GM12873 (cell line): ENCODE measurements at regions not wholly inside any gene's neighbourhood (a gene's known extent, or its start where the extent isn't known, plus 50 kb on each side); places are given as distances from the start of the nearest gene placed in this dataset.

Experiments used
- TF ChIP-seq, protein P1 (sequence below): IDR thresholded peaks from 2 replicates; pipeline ENCODE4 v1.5.1; 2012; ENCODE audit warnings: low read depth, mild to moderate bottlenecking, moderate library complexity, low read length, control low read depth; ENCODE audit not compliant: insufficient read depth; ENCODE audit errors: missing control alignments

DNA sequence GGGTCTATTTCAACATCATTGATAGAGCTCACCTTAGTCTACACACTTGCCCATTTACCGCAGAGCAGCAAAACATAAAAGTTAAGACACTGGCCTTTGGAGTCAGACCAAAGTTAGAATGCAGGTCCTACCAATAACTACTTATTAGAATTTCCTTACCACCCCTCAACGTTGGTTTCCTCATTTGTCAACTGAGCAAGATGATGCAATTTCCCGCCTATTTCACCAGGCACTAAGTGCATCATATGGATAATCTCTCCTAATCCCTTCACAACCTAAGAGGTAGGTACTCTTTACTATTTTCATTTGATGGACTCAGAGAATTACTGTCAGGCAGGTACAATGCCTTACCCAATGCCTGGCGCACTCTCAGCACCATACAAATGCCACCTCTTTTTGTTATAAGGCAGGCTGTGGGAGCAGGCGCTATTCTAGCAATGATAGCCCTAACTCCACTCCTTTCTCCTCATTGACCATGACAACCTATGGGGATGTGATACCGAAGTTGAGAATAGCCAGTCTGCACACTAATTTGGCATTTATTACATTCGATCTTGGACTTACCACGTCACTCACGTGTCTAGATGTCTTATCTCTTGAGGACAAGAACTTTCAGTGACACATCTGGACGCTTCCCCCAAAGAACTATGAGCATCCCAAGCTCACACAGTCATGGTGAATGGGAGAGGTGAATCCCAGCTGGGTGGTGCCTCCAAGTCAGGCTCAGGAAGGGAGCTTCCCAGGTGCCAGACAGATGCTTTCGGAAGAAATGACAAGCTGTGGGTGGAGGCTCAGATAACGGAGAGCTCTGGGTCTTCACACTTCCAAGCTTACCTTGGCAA, 128.1 kb upstream of the STMND1 start:
- TF ChIP-seq, protein P1, sequence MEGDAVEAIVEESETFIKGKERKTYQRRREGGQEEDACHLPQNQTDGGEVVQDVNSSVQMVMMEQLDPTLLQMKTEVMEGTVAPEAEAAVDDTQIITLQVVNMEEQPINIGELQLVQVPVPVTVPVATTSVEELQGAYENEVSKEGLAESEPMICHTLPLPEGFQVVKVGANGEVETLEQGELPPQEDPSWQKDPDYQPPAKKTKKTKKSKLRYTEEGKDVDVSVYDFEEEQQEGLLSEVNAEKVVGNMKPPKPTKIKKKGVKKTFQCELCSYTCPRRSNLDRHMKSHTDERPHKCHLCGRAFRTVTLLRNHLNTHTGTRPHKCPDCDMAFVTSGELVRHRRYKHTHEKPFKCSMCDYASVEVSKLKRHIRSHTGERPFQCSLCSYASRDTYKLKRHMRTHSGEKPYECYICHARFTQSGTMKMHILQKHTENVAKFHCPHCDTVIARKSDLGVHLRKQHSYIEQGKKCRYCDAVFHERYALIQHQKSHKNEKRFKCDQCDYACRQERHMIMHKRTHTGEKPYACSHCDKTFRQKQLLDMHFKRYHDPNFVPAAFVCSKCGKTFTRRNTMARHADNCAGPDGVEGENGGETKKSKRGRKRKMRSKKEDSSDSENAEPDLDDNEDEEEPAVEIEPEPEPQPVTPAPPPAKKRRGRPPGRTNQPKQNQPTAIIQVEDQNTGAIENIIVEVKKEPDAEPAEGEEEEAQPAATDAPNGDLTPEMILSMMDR = no peak

DNA sequence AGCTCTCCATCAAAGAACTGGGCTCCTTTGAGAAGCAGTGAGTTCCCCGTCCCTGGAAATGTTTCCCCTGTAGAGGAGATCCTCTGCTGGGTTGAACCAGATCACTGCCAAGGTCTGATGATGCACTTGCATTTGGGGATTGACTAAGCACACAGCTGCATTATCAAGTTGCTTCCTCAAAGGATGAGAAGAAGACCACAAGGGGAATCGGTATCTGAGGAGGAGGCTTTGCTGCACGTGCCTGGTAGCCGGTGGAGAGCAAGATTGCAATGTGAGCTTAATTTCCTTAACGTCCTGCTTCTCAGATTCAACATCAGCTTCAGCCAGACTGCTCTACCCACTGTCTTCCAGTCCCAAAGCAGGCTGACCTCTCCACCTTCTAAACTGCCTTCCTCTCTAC, 128.8 kb upstream of the STMND1 start:
- TF ChIP-seq, protein P1 = no peak

DNA sequence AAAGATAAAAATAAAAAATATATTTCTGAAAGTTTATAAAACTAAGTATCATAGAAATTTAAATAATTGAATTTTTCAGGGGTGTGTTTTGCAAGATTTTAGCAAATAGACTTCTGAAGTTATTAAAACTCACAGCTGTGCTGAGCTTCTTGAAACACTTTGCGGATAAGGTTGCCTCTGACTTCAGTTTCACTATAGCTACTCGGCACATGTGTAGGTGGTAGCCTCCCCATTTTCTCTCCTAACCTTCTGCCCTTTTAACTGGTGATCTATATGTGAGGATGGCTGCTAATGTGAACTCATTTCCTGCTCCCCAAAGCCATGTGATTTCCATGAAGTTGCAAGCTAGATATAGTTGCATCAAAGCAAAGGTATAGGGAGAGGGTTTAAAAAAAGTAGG, 129.3 kb upstream of the STMND1 start:
- TF ChIP-seq, protein P1 = no peak

DNA sequence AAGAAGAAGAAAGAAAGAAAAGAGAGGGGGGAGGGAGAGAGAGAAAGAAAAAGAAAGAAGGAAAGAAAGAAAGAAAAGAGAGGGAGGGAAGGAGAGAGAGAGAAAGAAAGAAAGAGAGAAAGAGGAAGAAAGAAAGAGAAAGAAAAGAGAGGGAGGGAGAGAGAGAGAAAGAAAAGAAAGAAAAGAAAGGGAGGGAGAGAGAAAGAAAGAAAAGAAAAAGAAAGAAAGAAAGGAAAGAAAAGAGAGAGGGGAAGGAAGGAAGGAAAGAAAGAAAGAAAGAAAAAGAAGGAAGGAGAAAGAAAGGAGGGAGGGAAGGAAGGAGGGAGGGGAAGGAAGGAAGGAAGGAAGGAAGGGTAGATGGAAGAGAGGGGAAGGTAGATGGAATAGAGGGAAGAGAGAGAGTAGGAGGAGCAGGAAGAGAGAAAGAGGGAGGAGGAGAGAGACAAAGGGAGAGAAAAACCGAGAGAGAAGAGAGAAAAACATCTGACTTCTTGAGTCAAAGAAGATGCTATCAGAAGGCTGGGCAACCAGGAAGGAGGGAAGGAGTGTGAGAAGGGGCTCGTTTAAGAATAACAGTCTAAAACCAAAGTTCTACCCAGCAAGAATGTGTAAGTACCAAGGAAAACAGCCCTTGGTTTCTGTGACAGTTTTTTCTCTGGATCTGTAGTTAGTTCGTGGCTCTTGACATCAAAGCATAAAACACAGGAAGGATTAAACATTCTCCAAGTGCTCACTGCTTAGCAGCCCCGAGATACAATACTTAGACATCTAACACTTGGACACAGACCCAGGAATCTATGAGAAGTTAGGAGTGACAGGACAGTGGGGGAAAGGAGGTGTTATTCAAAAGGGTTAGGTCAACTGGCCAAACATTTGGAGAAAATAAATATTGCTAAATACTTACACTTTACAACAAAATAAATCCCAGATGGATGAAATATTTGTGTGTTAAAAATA, 131.9 kb upstream of the STMND1 start:
- TF ChIP-seq, protein P1 = no peak

DNA sequence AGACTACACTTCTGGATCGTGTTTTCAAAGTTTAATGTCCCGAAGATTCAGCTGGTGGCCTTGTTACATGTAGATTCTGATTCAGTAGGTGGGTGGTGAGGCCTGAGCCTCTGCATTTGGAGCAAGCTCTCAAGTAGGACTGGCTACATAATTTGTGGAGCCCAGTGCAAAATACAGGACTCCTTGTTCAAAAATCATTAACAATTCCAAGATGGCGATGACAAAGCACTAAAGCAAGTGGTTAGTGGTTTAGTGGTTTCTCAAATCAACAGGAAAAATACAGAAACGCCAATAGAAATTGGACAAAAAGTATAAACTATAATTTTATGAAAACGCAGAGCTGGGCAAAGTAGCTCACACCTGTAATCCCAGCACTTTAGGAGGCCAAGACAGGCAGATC, 133.7 kb upstream of the STMND1 start:
- TF ChIP-seq, protein P1 = no peak

DNA sequence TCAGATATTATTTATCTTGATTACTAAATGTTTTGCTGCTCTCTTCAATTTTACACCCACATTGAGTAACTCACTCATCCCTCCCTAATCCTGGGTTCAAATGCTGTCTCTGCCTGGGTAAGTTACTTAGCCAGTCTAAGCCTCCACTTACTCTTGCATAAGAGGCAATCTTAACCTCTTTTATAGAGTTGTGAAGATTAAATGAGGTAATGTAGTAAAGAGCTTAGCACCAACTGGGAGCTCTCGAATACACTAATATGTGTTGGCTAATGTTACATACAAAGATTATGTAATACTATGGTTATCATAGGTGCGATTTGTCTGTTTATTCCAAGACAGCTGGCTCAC, 134.4 kb upstream of the STMND1 start:
- TF ChIP-seq, protein P1 = no peak

DNA sequence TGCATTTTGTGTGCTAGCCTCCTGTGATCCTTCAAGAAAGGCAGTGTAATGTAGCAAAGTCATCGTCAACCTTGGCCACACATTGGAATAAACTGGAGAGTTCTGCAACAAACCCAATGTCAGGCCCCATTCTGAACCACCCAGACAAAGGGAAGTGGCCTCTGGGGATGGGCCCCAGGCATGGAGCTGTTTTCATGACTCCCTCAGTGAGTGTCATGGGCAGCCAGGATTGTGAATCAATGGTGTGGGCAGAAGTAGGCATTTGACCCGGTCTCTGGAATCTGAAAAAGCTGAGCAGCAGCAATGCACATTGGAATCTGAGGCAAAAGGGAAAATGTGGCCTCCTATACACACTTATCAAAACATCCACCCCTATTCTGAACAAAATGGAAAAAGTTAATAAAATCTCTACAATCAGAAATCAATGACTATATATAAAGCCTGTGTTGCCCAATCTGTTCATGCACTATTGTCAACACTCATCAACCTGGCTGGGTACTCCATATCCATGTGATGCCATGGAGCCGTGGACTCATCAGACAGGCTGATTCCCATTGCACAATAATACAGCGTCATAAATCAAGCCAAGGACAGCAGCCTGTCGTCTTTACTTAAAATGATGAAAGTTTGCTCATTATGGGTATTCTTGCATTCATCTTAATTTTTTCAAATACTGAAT, 134.9 kb upstream of the STMND1 start:
- TF ChIP-seq, protein P1 = no peak
